GM18505 (cell line): ENCODE measurements at regions not wholly inside any gene's neighbourhood (a gene's known extent, or its start where the extent isn't known, plus 50 kb on each side); places are given as distances from the start of the nearest gene placed in this dataset.

Experiments used
- ATAC-seq: cut with Tn5 transposase; IDR thresholded peaks from one replicate; pipeline ENCODE4 v1.9.1; 2021; ENCODE audit not compliant: unreplicated experiment
- POLR2A ChIP-seq: IDR thresholded peaks from 4 replicates; pipeline ENCODE4 v1.6.1; 2011; ENCODE audit warnings: borderline replicate concordance; ENCODE audit not compliant: insufficient read depth, insufficient read length; ENCODE audit errors: extremely low read depth

DNA sequence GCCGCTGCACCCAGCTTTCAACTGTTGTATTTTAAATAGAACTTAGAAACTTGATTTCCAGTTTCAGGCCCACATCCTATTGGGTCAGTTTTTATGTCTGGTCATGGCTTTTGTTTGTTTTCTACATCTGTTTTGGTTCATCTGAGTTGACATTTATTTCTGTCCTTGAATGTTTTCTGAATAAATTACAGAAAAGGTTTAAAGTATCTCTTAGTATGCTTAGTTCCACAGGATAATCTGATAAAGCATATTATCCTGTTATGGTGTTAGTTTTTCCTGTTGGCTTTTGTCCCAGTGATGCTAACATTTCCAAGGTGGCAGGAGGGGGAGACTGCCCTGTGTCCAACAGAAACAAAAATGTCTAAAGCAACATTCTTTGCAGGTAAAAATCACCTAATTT lies 733.2 kb downstream of the INHBA start:
- TF ChIP-seq POLR2A: no peak
- ATAC-seq: no peak

DNA sequence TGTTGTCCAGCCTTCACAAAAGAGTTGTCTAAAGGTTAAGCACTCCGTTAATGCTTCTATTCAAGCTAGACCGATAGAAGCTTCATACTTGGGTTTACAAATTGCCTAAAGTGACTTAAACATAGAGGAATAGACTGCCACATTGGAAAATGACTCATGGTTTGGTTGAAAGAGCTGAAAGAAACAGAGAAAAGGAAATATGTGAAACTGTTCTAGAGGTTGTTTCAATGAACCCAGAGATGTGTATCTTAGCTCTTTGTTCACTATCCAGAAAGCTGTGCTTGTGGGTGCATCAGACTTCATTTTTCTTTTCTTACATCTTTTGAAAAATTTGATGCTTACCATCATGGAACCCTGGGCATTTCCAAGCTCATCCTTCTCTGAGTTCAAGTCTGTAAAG lies 736.2 kb downstream of the INHBA start:
- TF ChIP-seq POLR2A: no peak
- no peak for ATAC-seq

DNA sequence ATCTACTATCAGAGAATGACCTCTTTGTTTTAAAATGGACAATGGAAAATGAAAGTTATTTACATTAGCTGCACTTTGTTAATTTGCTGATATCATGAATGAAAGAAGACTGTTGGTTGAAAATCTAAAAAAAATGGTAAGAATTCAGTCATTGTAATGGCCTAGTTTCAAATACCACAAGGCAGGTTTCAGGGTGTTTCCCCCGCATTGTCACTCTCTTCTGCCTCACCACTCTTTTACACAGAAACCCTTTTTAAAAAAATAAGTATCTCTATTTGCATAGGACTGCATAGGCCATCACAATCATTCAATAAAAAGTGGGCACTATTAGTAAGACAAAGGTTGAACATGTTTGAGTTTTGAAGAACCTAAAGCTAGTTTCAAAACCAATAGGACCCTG lies 737.1 kb downstream of the INHBA start:
- no peak for TF ChIP-seq POLR2A
- ATAC-seq: no peak

DNA sequence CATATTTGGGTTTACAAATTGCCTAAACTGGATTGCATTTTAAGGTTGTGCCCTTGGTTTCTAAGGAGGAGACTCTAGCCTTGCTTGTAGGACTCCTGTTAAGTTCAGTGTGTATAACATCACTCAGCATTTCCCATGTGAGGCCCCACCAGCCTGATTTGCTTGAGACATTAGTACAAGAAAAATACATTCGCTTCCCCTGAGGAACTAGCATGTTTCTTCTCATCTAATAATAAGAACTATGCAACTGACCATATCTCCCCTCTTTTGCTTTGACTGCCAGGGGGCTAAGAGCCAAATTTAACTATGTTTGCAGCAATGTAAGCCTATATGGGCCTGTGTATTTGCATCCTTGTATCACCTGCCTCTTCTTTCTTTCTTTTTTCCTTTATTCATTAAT lies 737.9 kb downstream of the INHBA start:
- ATAC-seq: no peak

DNA sequence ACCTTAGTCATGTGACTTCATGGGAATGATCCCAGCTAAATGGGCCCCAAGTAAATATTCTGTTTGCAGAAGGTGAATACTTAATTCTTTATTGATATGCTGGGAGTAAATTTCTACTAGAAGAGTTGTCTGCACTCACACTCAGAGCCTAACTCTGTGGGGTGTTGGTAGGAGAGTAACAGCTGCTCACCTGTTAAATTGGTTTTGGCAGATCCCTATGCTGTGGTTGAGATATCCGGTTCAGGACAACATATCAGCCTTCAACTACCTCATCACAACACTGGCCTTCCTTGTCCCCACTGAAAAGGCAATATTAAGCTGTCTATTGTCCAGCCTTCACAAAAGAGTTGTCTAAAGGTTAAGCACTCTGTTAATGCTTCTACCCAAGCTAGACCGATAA lies 738.3 kb downstream of the INHBA start:
- no peak for TF ChIP-seq POLR2A
- no peak for ATAC-seq

More for the DNA sequence above, 737.9 kb downstream of the INHBA start:
- no peak for TF ChIP-seq POLR2A

DNA sequence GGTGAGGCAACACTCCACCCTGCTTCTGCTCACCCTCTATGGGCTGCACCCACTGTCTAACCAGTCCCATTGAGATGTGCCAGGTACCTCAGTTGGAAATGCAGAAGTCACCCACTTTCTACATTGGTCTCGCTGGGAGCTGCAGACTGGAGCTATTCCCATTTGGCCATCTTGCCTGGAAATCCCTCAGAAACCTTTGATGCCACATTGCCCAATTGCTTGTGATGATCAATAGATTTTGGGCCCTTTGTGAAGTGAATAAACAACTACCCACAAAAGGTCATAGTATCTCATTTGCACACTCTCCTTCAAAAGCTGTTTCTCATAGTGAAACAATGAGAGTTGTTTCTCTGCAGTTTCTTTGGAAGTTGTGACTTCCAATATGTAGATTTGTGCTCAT lies 742.9 kb downstream of the INHBA start:
- ATAC-seq: no peak
- no peak for TF ChIP-seq POLR2A

DNA sequence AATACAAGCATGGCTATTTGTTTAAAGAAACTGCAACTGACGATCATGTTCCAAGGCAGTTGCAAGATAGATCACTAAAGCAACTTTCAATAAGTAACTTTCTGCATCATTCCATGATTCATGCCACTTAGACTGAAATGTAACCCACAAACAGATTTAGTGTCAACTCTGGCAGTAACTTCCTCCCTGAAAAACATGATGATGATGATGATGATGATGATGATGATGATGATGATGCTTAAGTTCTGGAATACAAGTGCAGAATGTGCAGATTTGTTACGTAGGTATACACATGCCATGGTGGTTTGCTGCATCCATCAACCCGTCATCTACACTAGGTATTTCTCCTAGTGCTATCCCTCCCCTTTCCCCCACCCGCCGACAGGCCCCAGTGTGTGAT lies 754.7 kb downstream of the INHBA start:
- TF ChIP-seq POLR2A: no peak
- ATAC-seq: no peak

DNA sequence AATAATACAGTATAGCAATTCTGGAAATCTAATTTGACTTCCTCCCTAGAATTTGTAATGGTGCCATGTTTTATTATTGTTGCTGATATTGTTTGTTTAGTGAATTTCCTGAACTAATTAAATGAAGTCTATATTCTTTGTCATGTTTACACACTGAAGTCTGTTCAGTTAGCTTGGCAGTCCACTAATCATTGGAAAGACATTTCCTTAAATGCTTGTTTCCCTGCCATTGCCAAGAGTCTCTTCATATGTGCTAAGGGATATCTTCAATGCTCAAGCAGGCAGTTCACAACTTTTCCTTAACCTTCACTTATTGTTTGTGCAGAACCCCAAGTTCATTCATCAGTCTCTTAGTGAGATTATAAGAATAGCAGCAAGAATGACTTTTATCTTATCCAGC lies 755.3 kb downstream of the INHBA start:
- ATAC-seq: no peak
- no peak for TF ChIP-seq POLR2A

DNA sequence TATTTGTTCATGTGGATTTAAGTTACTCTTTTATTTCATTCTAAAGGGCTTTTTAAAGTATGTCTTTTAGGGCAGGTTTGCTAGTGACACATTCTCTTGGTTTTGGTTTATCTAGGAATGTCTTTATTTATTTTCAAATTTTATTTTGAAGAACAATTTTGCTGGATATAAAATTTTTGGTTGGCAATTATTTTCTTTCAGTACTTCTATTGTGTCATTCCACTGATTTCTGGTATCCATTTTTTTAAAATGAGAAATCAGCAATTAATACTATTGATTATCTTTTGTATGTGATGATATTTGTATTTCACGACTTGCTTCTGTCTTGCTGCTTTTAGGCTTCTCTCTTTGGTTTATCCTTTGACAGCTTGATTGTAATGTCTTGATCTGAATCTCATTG lies 756.3 kb downstream of the INHBA start:
- TF ChIP-seq POLR2A: no peak
- no peak for ATAC-seq

DNA sequence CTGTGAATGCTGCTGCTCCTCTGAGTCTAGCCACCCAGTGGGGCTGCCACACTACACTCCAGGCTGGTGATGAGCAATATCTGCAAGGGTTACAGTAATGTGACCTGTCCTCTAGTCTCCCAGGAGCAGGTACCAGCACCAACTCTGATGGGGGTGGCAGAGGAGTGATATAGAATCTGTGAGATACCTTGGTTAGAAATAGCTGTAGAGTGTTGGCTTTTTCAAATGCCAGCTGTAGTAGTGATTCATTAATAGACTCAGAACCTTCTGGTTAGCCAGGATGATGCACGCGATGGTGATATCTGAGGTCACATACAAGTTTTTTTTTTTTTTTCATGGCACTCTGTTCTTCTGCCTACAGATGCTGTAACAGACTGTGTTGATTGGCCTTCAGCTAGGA lies 757.1 kb downstream of the INHBA start:
- no peak for TF ChIP-seq POLR2A
- ATAC-seq: no peak

DNA sequence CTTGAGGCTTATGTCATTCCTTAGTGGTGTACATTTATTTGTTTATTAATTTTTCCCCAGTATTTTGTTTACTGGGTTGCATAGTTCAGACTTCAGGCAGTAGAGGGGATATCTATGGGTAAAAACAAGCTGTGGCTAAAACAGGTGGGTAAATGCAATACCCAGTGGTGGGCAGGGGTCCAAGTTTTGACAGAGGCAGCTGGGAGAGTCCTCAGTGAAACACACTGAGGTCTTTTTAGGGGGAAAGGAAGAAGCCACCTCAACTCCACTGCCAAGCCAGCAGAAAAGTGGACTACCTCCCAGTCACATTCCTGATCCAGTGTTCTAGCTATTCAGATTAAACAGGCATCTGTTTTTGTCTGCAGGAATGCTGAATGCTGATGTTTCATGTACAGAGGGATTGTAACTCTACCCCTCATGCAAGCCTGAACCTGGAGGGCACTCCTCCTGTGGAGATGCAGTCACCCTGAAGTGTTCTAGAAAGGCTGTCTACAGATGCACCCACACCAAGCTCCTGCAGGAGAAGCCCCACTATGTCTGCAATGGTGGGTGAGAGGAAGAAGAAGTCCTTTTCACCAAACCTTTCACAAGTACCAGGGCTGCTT lies 757.8 kb downstream of the INHBA start:
- ATAC-seq: no peak
- TF ChIP-seq POLR2A: no peak

DNA sequence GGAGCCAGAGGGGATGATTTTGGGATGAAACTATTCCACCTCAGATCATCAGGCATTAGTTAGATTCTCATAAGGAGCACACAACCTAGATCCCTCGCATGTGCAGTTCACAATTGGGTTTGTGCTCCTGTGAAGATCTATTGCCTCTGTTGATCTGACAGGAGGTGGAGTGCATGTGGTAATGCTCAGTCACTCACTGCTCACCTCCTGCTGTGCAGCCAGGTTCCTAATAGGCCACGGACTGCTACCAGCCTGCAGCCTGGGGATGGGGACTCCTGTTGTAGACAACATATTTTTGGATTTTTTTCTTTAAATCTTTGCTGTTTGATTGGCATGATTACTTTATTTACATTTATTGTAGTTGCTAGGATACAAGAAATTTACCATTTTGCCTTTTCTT lies 765.0 kb downstream of the INHBA start:
- no peak for TF ChIP-seq POLR2A
- no peak for ATAC-seq

DNA sequence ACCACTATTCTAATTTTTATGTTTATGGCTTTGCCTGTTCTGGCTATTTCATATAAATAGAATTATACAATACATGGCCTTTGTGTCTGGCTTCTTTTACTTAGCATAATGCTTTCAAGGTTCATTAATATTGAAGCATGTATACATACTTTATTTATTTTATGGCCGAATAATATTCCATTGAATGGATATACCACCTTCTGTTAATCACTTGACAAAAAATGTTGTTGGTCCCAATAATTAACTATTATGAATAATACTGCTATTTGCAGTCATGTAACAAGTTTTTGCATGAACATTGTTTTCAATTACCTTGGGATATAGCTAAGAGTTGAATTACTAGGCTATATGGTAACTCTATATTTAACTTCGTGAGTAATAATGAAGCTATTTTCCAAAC lies 767.5 kb downstream of the INHBA start:
- no peak for TF ChIP-seq POLR2A
- no peak for ATAC-seq

DNA sequence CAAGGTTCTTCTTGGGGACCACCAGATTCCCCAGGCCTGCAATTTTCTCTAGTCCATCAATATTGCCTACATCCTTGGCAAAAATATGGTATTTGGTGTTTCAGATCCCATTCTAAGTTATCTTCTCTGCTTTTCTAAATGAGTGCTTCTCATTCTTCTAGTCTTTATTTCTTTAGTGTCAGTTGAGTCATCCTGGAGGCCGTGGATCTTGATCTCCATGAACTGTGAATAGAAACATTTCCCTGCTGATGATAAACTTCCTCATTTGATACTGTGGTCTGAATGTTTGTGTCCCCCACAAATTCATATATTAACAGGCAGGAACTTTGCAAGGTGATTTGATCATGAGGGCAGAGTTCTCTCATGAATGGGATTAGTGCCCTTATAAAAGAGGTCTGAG lies 779.3 kb downstream of the INHBA start:
- no peak for ATAC-seq
- TF ChIP-seq POLR2A: no peak

DNA sequence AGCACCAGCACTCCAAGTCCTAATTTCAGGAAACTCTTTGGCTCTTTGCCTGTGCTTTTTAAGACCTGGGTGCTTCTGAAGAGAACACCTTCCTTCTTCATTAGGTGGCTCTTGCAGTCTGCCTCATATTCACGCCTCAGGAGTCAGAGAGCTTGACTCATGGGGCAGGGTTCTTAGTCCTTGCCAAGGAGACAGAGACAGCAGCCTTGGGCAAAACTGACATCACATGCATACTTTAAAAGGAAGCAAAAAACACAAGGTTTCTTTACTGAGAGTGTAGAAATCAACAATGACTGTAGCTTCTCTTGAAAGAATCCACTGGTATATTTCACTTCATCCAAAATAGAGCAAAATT lies 780.6 kb downstream of the INHBA start:
- ATAC-seq: no peak
- no peak for TF ChIP-seq POLR2A
